ENCODE measurements at regions not wholly inside any gene's neighbourhood (a gene's known extent, or its start where the extent isn't known, plus 50 kb on each side); places are given as distances from the start of the nearest gene placed in this dataset.
A peak's percentile ranks its signal among the peaks of the same experiment; 100 is the strongest.

DNA sequence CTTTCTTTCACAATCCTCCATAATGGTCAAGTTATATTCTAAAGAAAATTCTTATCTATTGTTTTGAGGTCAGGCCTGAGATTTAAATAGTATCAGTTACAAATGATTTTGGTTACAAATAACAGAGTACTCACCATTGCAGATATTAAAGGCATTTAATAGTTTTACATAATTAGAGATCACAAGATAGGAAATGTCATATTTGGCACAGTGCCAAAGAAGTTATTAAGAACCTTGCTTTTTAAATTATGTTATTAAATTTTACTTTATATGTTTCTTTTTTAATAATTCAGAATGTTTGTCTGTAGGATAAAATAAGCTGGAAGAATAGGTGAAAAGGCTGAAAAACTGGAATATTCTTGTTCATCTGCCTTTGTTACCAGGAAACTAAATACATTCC is 1174.7 kb downstream of the PCDH18 start:
- Histone ChIP-seq H3K79me2 (ENCODE audit: control insufficient read depth, insufficient read depth, low read length) (no peaks in the 10 kb centered on the region), H3K36me3 (ENCODE audit: control insufficient read depth, insufficient read depth, low read length) (no peaks in the 10 kb centered on the region), H3K4me1 (ENCODE audit: control insufficient read depth, extremely low read depth, insufficient read depth, low read length) (no peaks in the 10 kb centered on the region), H3K9ac (ENCODE audit: insufficient read depth, low read length) (no peak overlapping the region), H2AFZ (ENCODE audit: low read length) (no peak overlapping the region), H4K20me1 (ENCODE audit: control insufficient read depth, extremely low read depth, insufficient read depth, low read length) (no peaks in the 10 kb centered on the region), H3K4me2 (ENCODE audit: extremely low read depth, insufficient read depth, low read length) (no peak overlapping the region), H3K4me3 (replicated peaks in 1 of 4; ENCODE audit: control extremely low read depth in 1 of 4, insufficient read depth in 1 of 4, low read depth in 3 of 4, low read length in 4 of 4) (no peak overlapping the region), H3K9me3 (ENCODE audit: control insufficient read depth, insufficient read depth, low read depth, low read length) (no peaks in the 10 kb centered on the region), H3K27ac (ENCODE audit: insufficient read depth, low read length) (no peak overlapping the region), H3K27me3 (ENCODE audit: control insufficient read depth, insufficient read depth, low read length) (no peaks in the 10 kb centered on the region)
- no peak for DNase-seq (ENCODE audit: low read depth in 2 of 2)
- TF ChIP-seq EZH2 (IDR thresholded peaks at IDR 0.05; ENCODE audit: low read length, missing control alignments) = no peak
- TF ChIP-seq, protein P1, sequence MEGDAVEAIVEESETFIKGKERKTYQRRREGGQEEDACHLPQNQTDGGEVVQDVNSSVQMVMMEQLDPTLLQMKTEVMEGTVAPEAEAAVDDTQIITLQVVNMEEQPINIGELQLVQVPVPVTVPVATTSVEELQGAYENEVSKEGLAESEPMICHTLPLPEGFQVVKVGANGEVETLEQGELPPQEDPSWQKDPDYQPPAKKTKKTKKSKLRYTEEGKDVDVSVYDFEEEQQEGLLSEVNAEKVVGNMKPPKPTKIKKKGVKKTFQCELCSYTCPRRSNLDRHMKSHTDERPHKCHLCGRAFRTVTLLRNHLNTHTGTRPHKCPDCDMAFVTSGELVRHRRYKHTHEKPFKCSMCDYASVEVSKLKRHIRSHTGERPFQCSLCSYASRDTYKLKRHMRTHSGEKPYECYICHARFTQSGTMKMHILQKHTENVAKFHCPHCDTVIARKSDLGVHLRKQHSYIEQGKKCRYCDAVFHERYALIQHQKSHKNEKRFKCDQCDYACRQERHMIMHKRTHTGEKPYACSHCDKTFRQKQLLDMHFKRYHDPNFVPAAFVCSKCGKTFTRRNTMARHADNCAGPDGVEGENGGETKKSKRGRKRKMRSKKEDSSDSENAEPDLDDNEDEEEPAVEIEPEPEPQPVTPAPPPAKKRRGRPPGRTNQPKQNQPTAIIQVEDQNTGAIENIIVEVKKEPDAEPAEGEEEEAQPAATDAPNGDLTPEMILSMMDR (conservative IDR thresholded peaks at IDR 0.05 in 1 of 2, IDR thresholded peaks at IDR 0.05 in 1 of 2; ENCODE audit: low read depth in 1 of 2, low read length in 2 of 2) = no peak

DNA sequence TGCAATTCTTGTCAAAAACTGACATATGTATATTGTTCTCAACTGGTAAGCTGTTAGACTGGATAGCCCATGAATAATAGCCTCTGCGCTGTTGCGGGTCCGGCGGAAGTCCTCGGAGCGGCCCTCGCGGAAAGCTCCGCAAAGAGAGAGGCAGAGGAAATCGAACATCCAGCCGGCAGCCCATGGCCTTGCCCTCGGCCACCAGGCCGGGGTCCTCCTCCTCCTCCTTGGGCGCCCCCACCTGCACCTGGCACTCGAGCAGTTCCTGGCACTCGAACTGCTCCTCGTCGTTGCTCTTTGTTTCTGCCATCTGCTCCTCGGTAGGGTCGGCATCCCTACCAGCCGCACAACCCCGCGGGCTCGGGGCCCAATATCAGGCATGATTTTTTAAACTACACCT is 1176.3 kb downstream of the PCDH18 start:
- Histone ChIP-seq H3K4me3 (replicated peaks in 1 of 4; ENCODE audit: control extremely low read depth in 1 of 4, insufficient read depth in 1 of 4, low read depth in 3 of 4, low read length in 4 of 4) (no peak overlapping the region), H3K4me1 (ENCODE audit: control insufficient read depth, extremely low read depth, insufficient read depth, low read length) (no peaks in the 10 kb centered on the region), H3K79me2 (ENCODE audit: control insufficient read depth, insufficient read depth, low read length) (no peaks in the 10 kb centered on the region), H3K9me3 (ENCODE audit: control insufficient read depth, insufficient read depth, low read depth, low read length) (no peaks in the 10 kb centered on the region), H4K20me1 (ENCODE audit: control insufficient read depth, extremely low read depth, insufficient read depth, low read length) (no peaks in the 10 kb centered on the region), H3K9ac (ENCODE audit: insufficient read depth, low read length) (no peak overlapping the region), H3K36me3 (ENCODE audit: control insufficient read depth, insufficient read depth, low read length) (no peaks in the 10 kb centered on the region), H3K27ac (ENCODE audit: insufficient read depth, low read length) (no peak overlapping the region), H3K4me2 (ENCODE audit: extremely low read depth, insufficient read depth, low read length) (no peak overlapping the region), H3K27me3 (ENCODE audit: control insufficient read depth, insufficient read depth, low read length) (no peaks in the 10 kb centered on the region), H2AFZ (ENCODE audit: low read length) (no peak overlapping the region)
- DNase-seq (ENCODE audit: low read depth in 2 of 2) = no peak
- TF ChIP-seq, protein P1 (conservative IDR thresholded peaks at IDR 0.05 in 1 of 2, IDR thresholded peaks at IDR 0.05 in 1 of 2; ENCODE audit: low read depth in 1 of 2, low read length in 2 of 2) = no peak
- no peak for TF ChIP-seq EZH2 (IDR thresholded peaks at IDR 0.05; ENCODE audit: low read length, missing control alignments)

DNA sequence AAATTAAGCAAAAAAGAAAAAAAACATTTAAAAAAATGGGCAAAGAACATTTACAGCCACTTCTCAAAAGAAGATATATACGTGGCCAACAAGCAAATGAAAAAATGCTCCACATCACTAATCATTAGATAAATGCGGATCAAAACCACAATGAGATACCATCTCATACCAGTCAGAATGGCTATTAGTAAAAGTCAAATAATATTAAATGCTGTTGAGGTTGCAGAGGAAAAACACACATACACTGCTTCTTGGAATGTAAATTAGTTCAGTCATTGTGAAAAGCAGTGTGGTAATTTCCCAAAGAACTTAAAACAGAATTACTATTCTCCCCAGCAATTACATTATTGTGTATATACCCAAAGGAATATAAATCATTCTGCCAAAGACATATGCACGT is 1189.0 kb downstream of the PCDH18 start:
- H3K4me3 ChIP-seq (replicated peaks in 1 of 4; ENCODE audit: control extremely low read depth in 1 of 4, insufficient read depth in 1 of 4, low read depth in 3 of 4, low read length in 4 of 4) = no peak overlapping the region
- no peaks in the 10 kb centered on the region for H3K27me3 ChIP-seq (ENCODE audit: control insufficient read depth, insufficient read depth, low read length)
- H3K9me3 ChIP-seq (ENCODE audit: control insufficient read depth, insufficient read depth, low read depth, low read length) = no peaks in the 10 kb centered on the region
- H3K4me2 ChIP-seq (ENCODE audit: extremely low read depth, insufficient read depth, low read length) = no peak overlapping the region
- no peaks in the 10 kb centered on the region for H3K36me3 ChIP-seq (ENCODE audit: control insufficient read depth, insufficient read depth, low read length)
- peak in 1 of 2 donors; percentile 59 for DNase-seq (ENCODE audit: low read depth in 2 of 2)
- H3K9ac ChIP-seq (ENCODE audit: insufficient read depth, low read length) = no peak overlapping the region
- H3K4me1 ChIP-seq (ENCODE audit: control insufficient read depth, extremely low read depth, insufficient read depth, low read length) = no peaks in the 10 kb centered on the region
- no peaks in the 10 kb centered on the region for H4K20me1 ChIP-seq (ENCODE audit: control insufficient read depth, extremely low read depth, insufficient read depth, low read length)
- TF ChIP-seq, protein P1 (conservative IDR thresholded peaks at IDR 0.05 in 1 of 2, IDR thresholded peaks at IDR 0.05 in 1 of 2; ENCODE audit: low read depth in 1 of 2, low read length in 2 of 2) = no peak
- TF ChIP-seq EZH2 (IDR thresholded peaks at IDR 0.05; ENCODE audit: low read length, missing control alignments) = no peak
- no peak overlapping the region for H2AFZ ChIP-seq (ENCODE audit: low read length)
- H3K27ac ChIP-seq (ENCODE audit: insufficient read depth, low read length) = no peak overlapping the region
- H3K79me2 ChIP-seq (ENCODE audit: control insufficient read depth, insufficient read depth, low read length) = no peaks in the 10 kb centered on the region

Data from fibroblast of lung (primary cell).